ENCODE measurements at regions not wholly inside any gene's neighbourhood (a gene's known extent, or its start where the extent isn't known, plus 50 kb on each side); places are given as distances from the start of the nearest gene placed in this dataset.
"Not testable (repeated sequence)": the region's sequence is repeated elsewhere in the genome, so short reads cannot be mapped to it uniquely, and the experiment has no call there.

DNA sequence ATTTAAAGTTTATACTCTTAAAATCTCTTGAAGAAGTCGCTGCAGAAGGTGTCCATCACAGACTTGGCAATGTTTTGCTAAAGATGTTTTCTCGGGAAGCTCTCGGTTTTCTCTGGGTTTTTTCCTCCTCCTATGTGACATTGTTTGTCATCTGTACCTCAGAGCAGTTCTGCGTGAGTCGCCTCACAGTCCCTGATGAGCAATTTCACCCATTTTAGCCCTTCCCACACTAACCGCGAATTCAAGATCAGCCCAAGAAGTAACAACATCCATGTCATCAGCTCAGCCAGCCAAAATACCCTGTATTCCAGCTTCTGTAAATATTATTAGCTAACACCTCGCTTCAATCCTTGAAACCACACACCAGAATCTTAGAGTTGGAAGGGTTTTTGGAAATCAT lies 224.3 kb upstream of the SETMAR start:
- Mint-ChIP-seq H3K27me3 (no peaks in the 10 kb centered on the region), H3K9me3 (peaks cover 5 to 10% of the 10 kb centered on the region in 2 donors), H3K4me1 (no peaks in the 10 kb centered on the region), H3K4me3 (no peak overlapping the region), H3K27ac (no peak overlapping the region)
- DNase-seq: no peak
- ATAC-seq: no peak

DNA sequence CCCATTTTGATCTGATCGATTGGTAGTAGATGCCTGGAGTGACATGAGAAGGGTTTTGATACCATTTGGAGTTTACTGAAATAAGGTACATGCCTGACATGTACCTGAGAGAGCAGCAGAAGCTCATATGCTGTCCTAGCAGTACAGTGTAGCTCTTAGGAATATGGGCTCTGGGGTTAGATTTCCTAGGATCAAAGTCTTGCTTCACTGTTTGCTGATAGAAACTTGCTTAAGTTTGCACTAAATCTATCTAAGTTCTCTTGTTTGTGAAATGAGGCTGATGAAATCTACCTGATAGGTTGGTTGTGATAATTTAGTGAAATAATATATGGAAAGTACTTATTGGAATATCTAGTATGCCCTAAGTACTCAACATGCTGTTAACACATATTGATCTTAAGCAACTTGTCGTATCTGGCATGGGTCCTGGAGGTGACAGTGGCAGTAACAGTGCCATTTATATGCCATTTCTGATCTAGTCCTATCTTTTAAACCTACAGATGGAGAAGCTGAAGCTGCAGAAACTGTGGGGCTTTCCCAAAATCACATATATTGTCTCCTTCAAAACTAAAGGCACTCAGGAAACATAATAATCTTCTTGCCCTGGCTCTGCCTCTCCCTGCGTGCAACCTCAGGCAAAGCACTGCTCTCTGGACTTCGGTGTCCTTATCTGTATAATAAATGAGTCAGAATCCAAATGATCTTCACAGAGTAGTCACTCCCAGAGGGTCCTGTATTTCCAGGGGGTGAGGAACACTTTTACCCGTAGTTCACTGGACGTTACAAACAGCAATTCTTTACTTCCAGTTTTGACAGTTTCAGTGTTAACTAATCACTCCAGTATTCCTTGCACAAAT lies 223.6 kb upstream of the SETMAR start:
- Mint-ChIP-seq H3K27ac (no peak overlapping the region), H3K4me1 (no peaks in the 10 kb centered on the region)
- ATAC-seq: no peak

DNA sequence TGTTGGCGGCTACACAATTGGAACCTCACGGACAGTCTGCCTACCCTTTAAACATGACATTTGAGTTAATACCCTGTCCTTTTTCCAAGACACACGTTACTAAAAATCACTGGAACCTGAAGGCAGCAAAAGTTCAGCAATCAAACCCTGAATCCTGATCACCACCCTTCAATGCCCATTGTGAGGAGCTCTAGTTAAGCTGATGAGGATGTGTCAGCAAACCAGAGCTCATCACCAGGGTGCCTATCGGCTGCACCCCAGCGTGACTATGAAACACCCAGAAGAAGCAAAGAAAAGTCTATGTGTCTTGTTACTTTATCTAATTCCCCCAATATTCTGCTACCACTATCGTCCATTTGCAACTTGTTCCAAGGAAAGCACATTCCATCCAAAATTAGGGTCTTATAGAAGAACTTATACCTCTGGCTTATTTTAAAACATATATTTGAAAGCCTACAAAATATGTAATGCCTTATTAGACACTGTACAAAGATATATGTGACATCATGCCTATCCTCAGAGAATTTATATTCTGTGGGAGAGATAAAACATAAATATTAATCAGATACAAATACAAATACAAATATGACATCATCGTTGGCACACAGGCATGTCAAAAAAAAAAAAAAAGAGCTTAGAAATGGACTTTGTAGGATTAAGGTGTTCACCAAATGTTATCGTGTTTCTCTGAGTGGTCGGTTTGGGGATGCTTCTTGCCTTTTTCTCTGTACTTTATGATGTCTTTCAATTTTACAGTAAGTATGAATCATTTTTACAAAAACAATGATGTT lies 219.7 kb upstream of the SETMAR start:
- H3K4me3 Mint-ChIP-seq: no peak overlapping the region
- H3K4me1 Mint-ChIP-seq: no peaks in the 10 kb centered on the region
- H3K9me3 Mint-ChIP-seq: no peaks in the 10 kb centered on the region
- H3K27ac Mint-ChIP-seq: no peak overlapping the region
- ATAC-seq (no peak), DNase-seq (no peak)
- no peaks in the 10 kb centered on the region for H3K27me3 Mint-ChIP-seq

More for the DNA sequence above, 223.6 kb upstream of the SETMAR start:
- DNase-seq: no peak
- H3K27me3 Mint-ChIP-seq: no peaks in the 10 kb centered on the region
- peaks cover 5 to 7% of the 10 kb centered on the region in 2 donors for H3K9me3 Mint-ChIP-seq
- H3K4me3 Mint-ChIP-seq: no peak overlapping the region

DNA sequence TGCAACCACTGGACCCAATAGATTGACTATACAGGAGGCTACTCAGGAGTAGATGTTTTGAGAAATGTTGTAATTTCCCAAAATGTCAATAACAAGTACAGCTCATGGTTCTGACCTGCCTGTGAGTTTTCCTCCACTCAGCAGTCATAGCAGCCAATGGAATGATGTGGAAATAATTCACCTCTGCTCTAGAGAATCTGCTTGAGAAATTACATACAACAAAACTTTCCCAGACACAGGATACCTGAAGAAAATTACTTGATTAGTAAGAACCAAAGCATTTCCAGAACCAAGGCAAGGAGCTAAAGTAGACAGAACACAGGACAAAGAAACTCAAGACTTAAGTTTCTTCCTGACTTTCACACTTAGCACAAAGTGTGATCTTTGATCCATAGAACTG lies 218.9 kb upstream of the SETMAR start:
- H3K27ac Mint-ChIP-seq: no peak overlapping the region
- H3K27me3 Mint-ChIP-seq: no peaks in the 10 kb centered on the region
- ATAC-seq (no peak), DNase-seq (no peak)
- no peak overlapping the region for H3K4me3 Mint-ChIP-seq
- H3K4me1 Mint-ChIP-seq: no peaks in the 10 kb centered on the region
- H3K9me3 Mint-ChIP-seq: no peaks in the 10 kb centered on the region

DNA sequence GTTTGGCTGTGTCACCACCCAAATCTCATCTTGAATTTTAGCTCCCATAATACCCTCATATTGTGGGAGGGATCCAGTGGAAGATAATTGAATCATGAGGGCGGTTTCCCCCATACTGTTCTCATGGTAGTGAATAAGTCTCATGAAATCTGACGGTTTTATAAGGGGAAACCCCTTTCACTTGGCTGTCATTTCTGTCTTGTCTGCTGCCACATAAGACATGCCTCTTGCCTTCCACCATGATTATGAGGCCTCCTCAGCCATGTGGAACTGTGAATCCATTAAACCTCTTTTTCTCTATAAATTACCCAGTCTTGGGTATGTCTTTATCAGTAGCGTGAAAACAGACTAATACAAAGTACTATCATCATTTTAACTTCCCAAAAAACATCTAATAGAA lies 216.5 kb upstream of the SETMAR start:
- H3K4me3 Mint-ChIP-seq, H3K9me3 Mint-ChIP-seq: not testable (repeated sequence)

DNA sequence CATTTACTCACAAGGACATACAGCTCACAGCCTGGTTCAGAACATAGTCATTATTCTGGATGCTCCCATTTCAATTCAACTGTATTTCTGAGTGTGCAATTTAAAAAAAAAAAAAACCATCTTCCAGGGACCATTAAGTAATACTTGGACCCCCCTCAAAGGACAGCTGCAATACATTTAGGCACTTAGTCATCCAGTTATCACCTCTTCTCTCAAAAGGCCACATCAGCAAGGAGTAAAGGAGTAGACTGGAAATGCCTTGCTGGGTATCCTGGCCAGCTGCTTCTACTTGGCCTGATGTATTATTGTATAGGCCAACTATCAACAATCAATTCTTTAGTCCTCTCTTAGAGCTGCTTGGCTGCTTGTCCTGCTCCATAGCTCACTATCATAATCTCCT lies 211.4 kb upstream of the SETMAR start:
- Mint-ChIP-seq H3K4me3 (no peak overlapping the region), H3K4me1 (no peaks in the 10 kb centered on the region), H3K9me3 (no peaks in the 10 kb centered on the region), H3K27me3 (no peaks in the 10 kb centered on the region), H3K27ac (no peak overlapping the region)
- no peak for DNase-seq
- no peak for ATAC-seq

More for the DNA sequence above, 216.5 kb upstream of the SETMAR start:
- not testable (repeated sequence) for ATAC-seq, H3K27me3 Mint-ChIP-seq, H3K27ac Mint-ChIP-seq, H3K4me1 Mint-ChIP-seq, DNase-seq

- DNase-seq (no peak), ATAC-seq (no peak)
- Mint-ChIP-seq H3K9me3 (peaks cover 6 to 12% of the 10 kb centered on the region in 2 donors), H3K27me3 (no peaks in the 10 kb centered on the region), H3K27ac (no peak overlapping the region), H3K4me1 (no peaks in the 10 kb centered on the region), H3K4me3 (no peak overlapping the region)
Observed at GRCh38 chr3:4097801-4098200, 205.4 kb upstream of the SETMAR start.

- Mint-ChIP-seq H3K9me3 (peaks cover 6 to 26% of the 10 kb centered on the region in 2 donors), H3K4me3 (no peak overlapping the region), H3K27ac (no peak overlapping the region), H3K4me1 (no peaks in the 10 kb centered on the region), H3K27me3 (no peaks in the 10 kb centered on the region)
- no peak for DNase-seq
- no peak for ATAC-seq
Observed at GRCh38 chr3:4099607-4100006, 203.6 kb upstream of the SETMAR start.

DNA sequence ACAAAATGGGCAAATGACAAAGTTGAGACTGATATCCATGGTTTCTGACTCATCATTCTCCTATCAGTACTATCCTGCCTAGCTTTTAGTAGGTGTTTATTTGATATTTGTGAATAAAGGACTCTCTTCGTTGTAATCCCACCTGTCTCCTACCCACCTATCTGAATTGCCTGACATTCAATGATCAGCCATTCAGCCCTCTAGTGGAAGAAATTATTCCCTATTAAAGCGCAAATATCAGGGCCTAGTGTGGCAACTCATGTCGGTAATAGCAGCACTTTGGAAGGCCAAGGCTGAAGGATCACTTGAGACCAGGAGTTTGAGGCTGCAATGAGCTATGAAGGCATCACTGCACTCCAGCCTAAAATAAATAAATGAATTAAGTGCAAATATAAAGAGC lies 195.7 kb upstream of the SETMAR start:
- Mint-ChIP-seq H3K27me3 (no peaks in the 10 kb centered on the region), H3K4me1 (no peaks in the 10 kb centered on the region)

DNA sequence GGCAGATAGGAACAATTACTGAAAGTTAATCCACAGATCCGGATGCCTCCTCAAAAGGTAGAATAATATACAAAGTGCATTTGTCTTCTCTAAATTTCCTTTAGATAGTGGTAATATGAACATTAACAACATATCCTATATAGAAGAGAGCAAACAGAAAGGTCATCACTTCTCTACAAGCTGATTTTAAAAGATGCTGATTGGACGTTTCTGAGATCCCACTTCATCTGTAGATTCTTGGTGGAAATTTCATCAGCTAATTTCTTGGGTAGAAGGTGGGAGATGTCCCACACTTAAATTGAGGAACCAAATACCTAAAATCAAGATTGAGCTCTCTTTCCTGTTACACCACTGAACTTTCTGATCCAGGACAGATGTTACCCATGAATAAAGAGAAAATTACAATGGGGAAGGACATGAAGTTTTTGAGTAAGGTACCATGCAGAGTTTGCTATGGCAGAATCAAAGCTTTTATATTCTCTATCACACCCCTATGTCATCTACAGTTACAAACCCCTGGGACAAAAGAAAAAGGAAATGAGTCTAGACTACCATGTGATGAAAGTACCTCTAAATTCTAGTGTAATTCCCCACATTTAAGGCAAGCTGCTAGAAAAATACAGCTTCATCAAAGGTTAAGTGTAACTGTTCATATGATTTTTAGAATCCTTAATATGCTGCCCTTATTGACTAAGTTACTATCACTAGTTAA lies 189.2 kb upstream of the SETMAR start:
- H3K9me3 Mint-ChIP-seq: peaks cover 0 to 4% of the 10 kb centered on the region in 2 donors
- no peaks in the 10 kb centered on the region for H3K27me3 Mint-ChIP-seq
- ATAC-seq (no peak), DNase-seq (no peak)
- no peaks in the 10 kb centered on the region for H3K4me1 Mint-ChIP-seq
- no peak overlapping the region for H3K4me3 Mint-ChIP-seq
- no peak overlapping the region for H3K27ac Mint-ChIP-seq

More for the DNA sequence above, 195.7 kb upstream of the SETMAR start:
- H3K27ac Mint-ChIP-seq: no peak overlapping the region
- no peak overlapping the region for H3K4me3 Mint-ChIP-seq
- H3K9me3 Mint-ChIP-seq: peaks cover 4 to 21% of the 10 kb centered on the region in 2 donors
- ATAC-seq (no peak), DNase-seq (no peak)

GRCh38 chr3:4119119-4119518 lies 184.1 kb upstream of the SETMAR start:
- H3K9me3 Mint-ChIP-seq: no peaks in the 10 kb centered on the region
- H3K27ac Mint-ChIP-seq: peak overlapping the region in 1 of 2 donors; percentile 11
- no peak overlapping the region for H3K4me3 Mint-ChIP-seq
- DNase-seq: no peak
- no peaks in the 10 kb centered on the region for H3K27me3 Mint-ChIP-seq
- ATAC-seq: no peak
- H3K4me1 Mint-ChIP-seq: no peaks in the 10 kb centered on the region

GRCh38 chr3:4125576-4125975 lies 177.6 kb upstream of the SETMAR start:
- DNase-seq (no peak), ATAC-seq (no peak)
- H3K27me3 Mint-ChIP-seq: no peaks in the 10 kb centered on the region
- H3K4me1 Mint-ChIP-seq: no peaks in the 10 kb centered on the region
- no peak overlapping the region for H3K27ac Mint-ChIP-seq
- no peak overlapping the region for H3K4me3 Mint-ChIP-seq
- peaks cover 3 to 7% of the 10 kb centered on the region in 2 donors for H3K9me3 Mint-ChIP-seq

DNA sequence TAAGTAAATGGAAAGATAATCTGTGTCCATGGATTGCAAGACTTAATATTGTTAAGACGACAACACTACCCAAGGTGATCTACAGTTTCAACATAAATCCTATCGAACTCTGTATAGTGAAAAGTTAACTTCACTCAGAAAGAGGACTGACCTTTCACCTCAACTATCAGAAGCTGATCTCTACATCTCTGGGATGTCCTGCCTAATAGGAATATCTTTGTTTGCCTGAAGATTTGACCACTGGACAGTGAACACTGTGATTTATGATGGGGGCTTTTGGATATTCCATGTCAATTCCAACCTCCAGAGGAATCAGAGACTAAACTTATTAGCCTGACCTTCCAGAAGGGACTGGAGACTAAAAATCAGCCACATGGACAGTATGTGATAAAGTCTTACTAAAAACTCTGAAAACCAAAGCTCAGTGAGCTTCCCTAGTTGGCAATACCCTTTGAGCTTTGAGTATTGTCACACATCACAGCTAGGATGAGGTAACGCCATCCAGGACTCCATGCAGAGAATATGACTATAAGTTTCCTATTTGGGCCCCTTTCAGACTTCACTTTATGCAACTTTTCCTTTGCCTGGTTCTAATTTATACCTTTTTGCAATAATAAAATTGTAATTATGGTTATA lies 164.9 kb upstream of the SETMAR start:
- H3K9me3 Mint-ChIP-seq: peaks cover 8 to 10% of the 10 kb centered on the region in 2 donors
- H3K27ac Mint-ChIP-seq: no peak overlapping the region
- ATAC-seq (no peak), DNase-seq (no peak)
- no peaks in the 10 kb centered on the region for H3K27me3 Mint-ChIP-seq
- H3K4me1 Mint-ChIP-seq: no peaks in the 10 kb centered on the region
- no peak overlapping the region for H3K4me3 Mint-ChIP-seq

DNA sequence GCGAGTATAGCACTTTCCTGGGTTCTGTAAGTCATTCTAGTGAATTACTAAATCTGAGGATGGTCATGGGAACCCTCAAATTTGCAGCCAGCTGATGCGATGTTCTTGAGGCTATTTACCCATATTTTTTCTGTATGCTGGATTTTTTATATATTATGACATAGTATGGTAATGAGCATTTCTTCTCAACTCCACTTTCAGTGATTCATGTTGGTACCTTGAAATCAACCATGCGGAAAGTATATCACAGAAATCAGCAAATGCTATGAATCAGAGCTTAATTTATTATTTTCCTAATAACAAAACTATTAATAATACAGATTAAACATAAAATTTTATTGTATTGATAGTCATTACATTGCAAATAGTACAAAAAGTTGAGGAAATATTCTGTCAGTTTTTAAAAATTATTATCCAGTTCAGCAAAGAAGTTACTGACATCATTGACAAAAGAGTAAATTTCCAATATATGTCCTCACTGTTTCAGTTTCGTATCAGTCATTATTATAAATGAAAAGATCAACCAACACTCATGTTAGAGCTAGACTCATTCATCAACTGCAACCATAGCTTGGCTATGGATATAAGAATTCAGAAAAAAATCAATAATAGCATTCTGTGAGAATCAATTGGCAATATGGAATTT lies 164.3 kb upstream of the SETMAR start:
- Mint-ChIP-seq H3K9me3 (peaks cover 6 to 7% of the 10 kb centered on the region in 2 donors), H3K4me3 (no peak overlapping the region), H3K4me1 (no peaks in the 10 kb centered on the region), H3K27ac (no peak overlapping the region), H3K27me3 (no peaks in the 10 kb centered on the region)
- no peak for DNase-seq
- no peak for ATAC-seq

Data from stimulated activated naive CD8-positive, alpha-beta T cell treated with anti-CD3 and anti-CD28 coated beads, Interleukin-15, amount 100 ng/mL, for 72 hours (primary cell).